ENCODE measurements at regions not wholly inside any gene's neighbourhood (a gene's known extent, or its start where the extent isn't known, plus 50 kb on each side); places are given as distances from the start of the nearest gene placed in this dataset.
A peak's percentile ranks its signal among the peaks of the same experiment; 100 is the strongest.

DNA sequence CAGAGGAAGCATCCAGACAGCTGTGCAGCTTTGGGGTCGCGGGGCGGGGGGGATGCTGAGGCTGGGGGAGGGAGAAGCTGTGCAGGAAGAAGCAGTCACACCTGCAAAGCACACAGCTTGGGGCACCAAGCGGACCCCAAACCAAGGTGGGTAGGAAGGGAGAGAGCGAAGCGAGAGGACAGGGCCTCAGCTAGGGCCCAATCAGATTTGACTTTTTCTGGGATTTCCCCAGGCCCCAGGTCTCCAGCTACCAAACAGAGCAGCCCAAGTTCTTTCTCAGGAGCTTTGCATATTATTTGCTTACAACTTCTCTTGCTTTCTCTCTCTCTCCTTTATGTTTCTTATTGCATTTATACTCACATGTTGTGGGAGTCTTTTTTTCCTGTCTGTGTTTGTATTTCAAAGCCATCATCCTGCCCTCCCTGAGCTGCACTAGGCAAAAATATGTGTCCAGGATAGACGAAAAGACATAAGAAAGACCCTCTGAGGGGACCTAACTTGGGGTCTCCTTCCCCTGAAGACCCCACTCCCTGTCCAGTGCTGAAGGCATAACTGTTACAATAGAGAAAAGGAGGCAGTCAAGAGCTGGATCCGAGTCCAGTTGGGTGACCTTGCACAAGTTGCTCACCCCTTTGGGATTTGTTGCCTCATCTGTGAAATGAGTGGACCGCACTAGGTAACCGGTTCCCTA, 50.6 kb upstream of the SMNDC1 start:
- DNase-seq, result no peak

DNA sequence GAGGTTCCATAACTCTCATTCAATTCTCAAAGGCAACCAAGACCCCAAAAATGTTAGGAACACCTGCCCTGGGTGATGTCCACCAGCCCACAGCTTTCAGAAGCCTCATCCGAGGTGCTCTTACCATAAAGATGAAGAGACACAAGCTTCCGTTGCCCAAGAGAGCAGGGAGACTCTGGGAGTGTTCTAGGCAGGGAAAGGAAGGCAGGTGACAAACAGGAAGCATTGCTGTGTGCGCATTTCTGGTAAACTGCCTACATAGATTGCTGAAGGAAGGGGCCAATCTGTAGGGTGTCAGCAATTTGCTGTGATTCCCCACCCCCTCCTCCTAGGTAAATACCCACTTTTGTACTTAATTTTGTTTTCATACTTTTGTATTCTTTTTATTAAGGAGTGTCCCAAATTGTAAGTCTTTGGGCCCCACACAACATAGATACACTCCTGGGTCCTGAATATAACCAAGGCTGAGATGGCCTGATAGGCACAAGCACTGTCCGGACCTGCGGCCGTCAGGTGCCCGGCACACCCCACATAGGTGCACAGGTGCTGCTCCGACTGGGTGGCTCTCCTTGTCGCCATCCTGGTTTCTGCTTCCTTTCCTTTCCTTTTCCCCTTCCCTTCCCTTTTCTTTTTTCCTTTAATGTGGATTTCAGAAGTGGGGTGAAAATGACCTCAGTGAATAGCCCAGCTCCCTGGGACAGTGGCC, 51.4 kb upstream of the SMNDC1 start:
- no peak for DNase-seq

- no peak for DNase-seq
Observed at GRCh38 chr10:110356628-110357245, 52.0 kb upstream of the SMNDC1 start.

- no peak for DNase-seq
Observed at GRCh38 chr10:110357252-110357780, 52.6 kb upstream of the SMNDC1 start.

DNA sequence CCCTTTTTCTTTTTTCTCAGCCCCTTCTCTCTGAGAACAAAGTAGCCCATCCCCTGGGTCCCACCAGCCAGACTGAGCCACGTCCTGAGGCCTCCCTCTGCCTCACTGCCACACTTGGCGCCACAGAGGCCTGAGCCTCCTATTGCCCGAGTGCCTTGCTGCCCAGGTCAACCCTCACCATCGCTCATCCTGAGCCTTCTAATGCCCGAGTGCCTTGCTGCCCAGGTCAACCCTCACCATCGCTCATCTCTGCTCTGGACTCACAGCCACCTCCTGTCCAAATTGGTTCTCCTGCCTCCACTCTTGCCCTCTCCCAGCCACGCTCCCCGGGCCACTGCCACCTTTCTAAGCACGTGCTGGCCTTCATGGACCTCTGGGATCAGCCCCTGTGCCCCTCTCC, 53.2 kb upstream of the SMNDC1 start:
- no peak for DNase-seq

DNA sequence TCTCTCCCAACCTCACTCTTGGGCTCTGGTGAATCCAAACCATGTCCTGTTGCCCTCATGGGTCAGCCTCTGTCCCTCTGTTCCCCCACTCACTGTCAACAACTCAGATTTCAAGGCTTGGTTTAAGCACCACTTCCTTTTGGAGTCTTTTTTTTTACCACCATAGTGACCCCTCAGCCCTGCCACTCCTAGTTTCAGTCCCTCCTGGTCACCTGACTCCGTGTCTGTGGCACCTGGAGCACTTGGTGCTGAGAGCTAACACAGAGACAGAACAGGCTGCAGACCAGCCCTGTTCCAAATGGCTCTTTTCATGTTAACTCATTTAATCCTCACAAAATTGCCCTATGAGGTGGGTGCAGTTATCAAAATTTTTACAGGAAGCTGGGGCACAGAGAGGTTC, 53.6 kb upstream of the SMNDC1 start:
- DNase-seq, result no peak

DNA sequence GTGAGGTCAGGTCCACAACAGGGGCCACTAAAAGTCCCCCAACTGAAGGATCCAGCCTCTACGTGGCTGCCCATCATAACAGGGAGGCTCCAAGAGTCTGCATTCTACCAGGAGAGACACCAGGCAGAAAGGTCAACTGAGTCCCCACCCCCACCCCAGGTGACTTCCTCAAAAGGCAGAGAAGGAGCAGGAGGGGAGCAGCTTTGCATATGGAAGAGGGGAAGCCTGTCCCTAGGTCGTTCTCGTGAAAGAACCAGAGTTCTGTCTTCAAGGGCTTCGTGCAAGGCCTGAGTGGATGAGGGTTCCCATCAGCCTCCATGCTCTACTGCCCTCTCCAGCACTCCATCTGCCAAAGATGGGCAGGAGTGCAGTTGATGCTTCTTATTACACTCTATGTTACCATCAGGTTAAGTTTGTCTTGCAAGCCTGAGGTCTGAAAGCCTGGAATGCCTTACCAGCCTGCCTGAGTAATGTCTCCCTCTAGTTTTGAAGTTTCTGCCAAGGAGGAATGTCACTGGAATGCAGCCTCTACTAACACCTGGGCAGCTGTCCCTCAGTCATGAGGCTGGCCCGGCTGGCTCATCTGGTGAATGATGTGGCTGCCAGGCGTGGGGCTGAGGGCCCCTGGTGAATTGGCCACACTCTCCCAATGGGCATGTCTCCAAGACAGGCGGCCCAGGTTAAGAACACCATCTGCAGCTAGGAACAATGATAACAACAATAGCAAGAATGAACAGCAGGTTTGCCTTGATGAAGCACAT, 54.3 kb upstream of the SMNDC1 start:
- DNase-seq, result no peak

DNA sequence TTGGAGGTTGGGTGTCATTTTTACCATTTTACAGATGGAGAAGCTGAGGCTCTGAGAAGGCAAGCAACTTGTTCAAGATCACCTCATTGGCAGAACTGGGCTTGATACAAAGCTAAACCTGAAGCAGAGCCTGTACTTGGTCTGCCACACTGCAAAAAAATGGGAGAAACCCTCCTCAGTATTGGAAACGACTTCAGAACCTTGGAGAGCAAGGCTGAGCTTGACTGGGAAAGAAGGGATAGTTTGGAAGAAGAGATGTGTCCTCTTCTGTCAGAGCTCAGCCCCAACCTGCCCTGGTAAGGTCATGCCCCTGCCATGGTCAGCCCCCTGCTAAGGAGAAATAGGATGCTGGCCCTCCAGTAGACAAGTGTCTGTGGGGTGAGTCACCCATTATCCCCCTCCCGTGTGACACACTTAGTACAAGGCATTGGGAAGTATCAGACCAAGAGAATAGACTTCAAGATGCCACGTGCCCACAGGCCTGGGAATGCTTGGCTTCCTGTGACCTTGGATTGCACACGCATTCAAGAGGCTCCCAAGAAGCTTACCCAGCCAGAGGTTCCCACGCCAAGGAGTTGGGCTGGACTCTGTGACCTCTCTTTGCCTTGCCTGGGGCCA, 56.2 kb upstream of the SMNDC1 start:
- DNase-seq, result no peak

DNA sequence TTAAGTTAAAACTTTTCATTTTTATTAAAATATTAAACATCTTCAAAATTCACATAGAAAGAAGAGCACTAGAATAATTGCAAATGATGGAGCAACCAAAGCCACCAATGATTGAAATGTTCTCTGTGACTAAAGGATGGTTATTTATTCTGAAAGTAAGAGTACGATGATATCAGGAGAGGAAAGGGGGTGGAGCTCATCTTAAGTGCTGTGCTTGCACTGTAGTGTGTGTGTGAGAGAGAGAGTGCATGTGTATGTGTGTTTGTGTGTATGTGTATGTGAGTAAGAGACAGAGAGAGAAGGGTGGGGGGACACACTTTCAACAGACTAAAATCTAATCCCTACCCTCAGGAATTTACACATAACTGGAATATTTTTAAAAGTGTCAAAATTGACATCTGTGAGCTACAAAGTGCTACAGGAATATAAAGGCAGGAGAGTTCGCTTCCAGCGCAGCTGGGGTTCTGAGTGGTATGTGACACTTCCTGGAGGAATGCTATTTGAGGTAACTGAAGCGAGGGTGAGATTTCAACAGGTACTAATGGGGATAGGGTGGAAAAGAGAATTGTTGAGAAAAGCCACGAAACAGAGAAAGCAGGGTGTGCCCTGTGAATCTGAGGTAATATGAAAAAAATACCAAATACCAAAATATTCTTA, 57.2 kb upstream of the SMNDC1 start:
- DNase-seq, result no peak

GRCh38 chr10:110363572-110364411, 59.1 kb upstream of the SMNDC1 start:
- no peak for DNase-seq

- DNase-seq, result no peak
Observed at GRCh38 chr10:110364531-110364937, 59.8 kb upstream of the SMNDC1 start.

DNA sequence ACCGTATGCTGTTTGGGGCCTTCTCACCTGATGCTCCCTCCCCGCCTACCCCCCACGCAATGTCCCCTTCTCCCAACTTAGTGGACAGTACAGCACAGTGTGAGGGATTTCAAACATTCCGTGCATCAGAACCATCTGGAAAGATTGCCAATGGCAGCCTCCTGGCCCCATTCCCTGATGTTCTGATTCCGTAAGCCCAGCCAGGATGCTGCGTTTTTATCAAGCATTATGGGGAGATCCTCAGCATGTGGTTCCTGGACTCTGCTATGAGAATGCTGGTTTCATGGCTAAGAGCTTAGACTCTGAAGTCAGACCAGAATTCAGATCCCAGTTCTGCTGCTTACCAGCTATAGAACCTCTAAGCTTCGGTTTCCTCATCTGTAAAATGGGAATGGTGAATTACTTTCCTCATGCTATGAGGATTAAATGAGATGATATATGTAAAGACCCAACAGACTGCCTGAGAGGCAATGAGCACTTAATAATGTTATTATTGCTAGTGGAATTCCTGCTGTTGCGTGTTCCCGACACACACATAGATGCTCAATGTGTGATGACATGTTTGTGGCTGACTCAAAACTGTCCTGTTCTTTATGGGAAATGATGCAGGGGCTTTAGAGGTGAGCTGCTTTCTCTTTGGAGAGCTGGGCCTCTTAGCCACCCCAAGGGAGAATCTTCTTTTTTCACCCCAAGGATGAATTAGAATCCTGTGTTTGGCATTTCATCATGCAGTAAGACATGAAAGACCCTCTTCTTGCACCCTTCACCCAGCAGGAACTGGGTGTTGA, 60.8 kb upstream of the SMNDC1 start:
- no peak for DNase-seq

DNA sequence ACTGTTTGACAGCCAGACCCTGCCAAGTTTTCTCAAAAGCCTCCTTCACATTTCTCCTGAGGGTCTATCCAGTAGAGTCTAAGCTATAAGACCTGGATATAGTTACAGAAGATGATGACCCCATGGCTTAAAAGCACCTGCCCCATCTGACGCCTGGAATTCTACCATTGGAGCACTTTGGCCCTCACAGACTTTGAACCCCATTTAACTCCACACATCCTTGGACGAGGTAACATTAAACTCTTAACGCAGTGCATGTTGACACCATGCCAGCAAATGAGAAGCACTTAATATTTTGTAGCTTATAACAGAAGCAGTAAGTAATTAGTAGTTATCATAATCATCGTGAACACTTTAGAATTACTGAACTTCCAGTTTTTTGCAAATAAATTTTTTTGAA, 61.9 kb upstream of the SMNDC1 start:
- DNase-seq, result peak; percentile 10

GRCh38 chr10:110368002-110368401, 63.3 kb upstream of the SMNDC1 start:
- no peak for DNase-seq

DNA sequence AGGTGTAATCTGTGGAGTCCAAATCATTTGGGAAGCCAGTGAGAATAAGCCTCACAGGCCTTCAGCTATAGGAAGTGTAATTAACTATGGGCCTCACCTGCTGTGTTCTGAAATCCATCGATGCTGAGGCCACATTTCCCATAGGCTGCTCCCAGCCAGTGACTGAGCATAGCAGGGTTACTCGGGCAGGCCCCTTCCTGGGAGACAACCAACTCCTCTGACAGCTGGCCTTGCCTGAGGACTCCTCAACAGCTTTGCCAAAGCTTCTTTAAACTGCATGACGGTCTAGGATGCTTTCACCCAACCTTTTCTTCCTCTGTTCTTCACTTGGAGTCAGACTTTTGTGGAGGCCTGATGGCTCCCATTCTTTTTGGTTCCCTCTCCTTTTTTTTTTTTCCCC, 63.8 kb upstream of the SMNDC1 start:
- DNase-seq, result no peak

- no peak for DNase-seq
Observed at GRCh38 chr10:110370006-110370405, 65.3 kb upstream of the SMNDC1 start.

DNA sequence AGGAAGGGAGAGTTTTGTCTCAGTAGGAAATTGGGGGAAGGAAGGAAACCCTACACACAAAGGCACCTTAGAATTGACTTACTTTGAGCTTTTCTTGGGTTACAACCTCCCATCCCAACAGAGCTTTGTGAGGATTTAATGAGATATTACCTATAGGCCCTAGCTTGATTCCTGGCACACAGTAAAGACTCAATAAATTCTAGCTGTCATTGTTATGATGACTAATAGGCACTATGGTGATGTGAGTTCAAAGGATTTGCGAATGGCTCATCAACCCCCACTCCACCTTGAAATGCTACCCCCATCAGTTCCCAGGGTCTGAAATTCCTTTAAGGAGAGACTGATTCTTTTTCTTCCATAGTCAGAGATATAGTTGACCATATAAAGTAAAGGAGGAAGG, 67.9 kb upstream of the SMNDC1 start:
- no peak for DNase-seq

GRCh38 chr10:110373059-110373458, 68.3 kb upstream of the SMNDC1 start:
- no peak for DNase-seq

GRCh38 chr10:110373857-110374654, 69.3 kb upstream of the SMNDC1 start:
- no peak for DNase-seq

- DNase-seq, result no peak
Observed at GRCh38 chr10:110375121-110375520, 70.4 kb upstream of the SMNDC1 start.
